GM18868 (cell line): ENCODE measurements at regions not wholly inside any gene's neighbourhood (a gene's known extent, or its start where the extent isn't known, plus 50 kb on each side); places are given as distances from the start of the nearest gene placed in this dataset.

Experiments
- ATAC-seq: cut with Tn5 transposase; IDR thresholded peaks from one replicate; pipeline ENCODE4 v1.9.1; 2021; ENCODE audit warnings: mild to moderate bottlenecking, moderate library complexity; ENCODE audit not compliant: unreplicated experiment

DNA sequence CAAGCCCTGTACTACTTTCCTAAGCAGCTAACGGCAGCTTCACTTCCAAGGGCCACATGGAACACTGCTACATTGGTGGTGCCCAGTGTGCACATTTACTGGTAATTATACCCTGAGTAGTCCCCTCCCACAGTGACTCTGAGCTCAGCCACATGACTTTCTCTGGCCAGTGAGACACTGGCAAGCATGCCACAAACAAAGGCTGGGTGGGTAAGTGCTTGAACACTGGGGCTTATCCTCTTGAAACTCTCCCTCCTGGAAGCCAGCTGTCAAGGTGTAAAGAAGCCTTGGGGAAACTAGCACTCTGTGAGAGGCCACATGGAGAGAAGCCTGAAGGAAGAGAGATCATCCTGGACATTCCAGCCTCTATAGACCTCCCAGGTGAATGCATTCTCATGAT, 54.4 kb upstream of the DRD2 start:
- no peak for ATAC-seq

DNA sequence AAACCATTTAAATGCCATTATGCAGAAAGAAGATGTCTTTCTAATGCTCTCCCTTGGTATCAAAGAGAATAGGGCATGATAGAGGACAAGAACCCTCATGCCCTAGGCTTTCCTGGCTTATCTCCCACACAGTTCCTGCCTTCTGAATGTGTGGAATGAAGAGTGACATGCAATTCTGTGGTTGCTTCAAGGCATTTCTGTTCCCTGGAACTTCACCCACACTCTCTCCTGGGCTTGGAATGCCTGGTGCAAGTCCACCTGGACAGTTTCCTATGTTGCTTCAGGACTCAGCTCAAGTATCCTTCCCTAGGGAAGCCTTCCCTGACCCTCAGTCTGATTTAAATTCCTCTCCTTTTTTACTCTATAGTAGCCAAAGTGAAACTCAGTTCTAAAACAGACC, 53.8 kb upstream of the DRD2 start:
- no peak for ATAC-seq

DNA sequence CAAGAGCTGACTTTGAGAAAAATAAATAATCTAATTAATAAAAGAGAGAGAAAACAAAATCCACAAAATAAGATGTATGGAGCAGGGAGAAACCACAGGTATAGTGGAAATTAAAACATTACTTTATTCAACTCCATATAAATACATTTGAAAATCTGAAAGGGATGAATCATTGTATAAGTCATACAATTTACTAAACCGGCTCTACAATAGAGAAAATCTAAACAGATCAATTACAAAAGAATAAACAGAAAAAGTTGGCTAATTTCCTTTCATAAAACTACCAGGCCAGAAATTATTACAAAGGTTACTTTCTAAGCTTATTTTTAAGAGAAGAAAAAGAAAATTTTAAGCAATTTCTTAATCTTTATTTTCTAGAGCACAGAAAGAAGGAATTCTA, 51.3 kb upstream of the DRD2 start:
- ATAC-seq, result no peak
